Vagina (tissue), 2 donors: ENCODE measurements at regions not wholly inside any gene's neighbourhood (a gene's known extent, or its start where the extent isn't known, plus 50 kb on each side); places are given as distances from the start of the nearest gene placed in this dataset.

Source experiments
- DNase-seq, 2 donors: peaks; one replicate each; pipeline ENCODE4 v3.0.0-alpha.2; 2017; ENCODE audit errors: extremely low spot score in 2 of 2
- H3K27ac ChIP-seq: fragments of 200-600 bp; sonication (generic); one replicate; pipeline ENCODE4 v1.5.1; 2019
- H3K27me3 ChIP-seq: fragments of 200-600 bp; sonication (generic); one replicate; pipeline ENCODE4 v1.5.1; 2019
- H3K36me3 ChIP-seq, 2 donors: fragments of 200-600 bp; sonication (generic); one replicate each; pipeline ENCODE4 v1.5.1; 2017 to 2019
- H3K4me1 ChIP-seq: fragments of 200-600 bp; sonication (generic); one replicate; pipeline ENCODE4 v1.5.1; 2019
- H3K4me3 ChIP-seq, 2 donors: fragments of 200-600 bp; sonication (generic); 1 replicate in 1 of 2; 2 replicates in 1 of 2; pipeline ENCODE4 v1.5.1; 2016 to 2019
- H3K9me3 ChIP-seq: fragments of 200-600 bp; sonication (generic); one replicate; pipeline ENCODE4 v1.5.1; 2019
- CTCF ChIP-seq, 3 experiments: fragments of 450-650 bp in 2 of 3; fragments of 200-600 bp in 1 of 3; sonication (generic) in 1 of 3; IDR thresholded peaks; one replicate each; pipeline ENCODE4 v1.5.1; 2017 to 2019; ENCODE audit warnings: antibody characterized with exemption in 3 of 3, mild to moderate bottlenecking in 2 of 3, moderate library complexity in 2 of 3
- POLR2A ChIP-seq, 2 donors: fragments of 450-650 bp; IDR thresholded peaks; one replicate each; pipeline ENCODE4 v1.6.1; 2017; ENCODE audit warnings: antibody characterized with exemption in 2 of 2, mild to moderate bottlenecking in 2 of 2, moderate library complexity in 2 of 2
- POLR2AphosphoS5 ChIP-seq, 2 donors: sonication (generic); formaldehyde crosslinking; IDR thresholded peaks; one replicate each; pipeline ENCODE4 v1.9.0; 2017; ENCODE audit warnings: antibody characterized with exemption in 2 of 2, mild to moderate bottlenecking in 2 of 2, low read depth in 1 of 2; ENCODE audit not compliant: insufficient read depth in 1 of 2
- intact Hi-C: fragments of 100-400 bp; cut with DNase I; formaldehyde crosslinking; loops from one replicate; pipeline ENCODE4 v1.15.1; 2023

- Histone ChIP-seq H3K9me3 (no peaks in the 10 kb centered on the region), H3K4me1 (no peaks in the 10 kb centered on the region), H3K27ac (no peak overlapping the region), H3K36me3 (no peaks in the 10 kb centered on the region), H3K27me3 (no peaks in the 10 kb centered on the region), H3K4me3 (no peak overlapping the region)
- no peak for DNase-seq
- no peak for TF ChIP-seq POLR2A (IDR thresholded peaks at IDR 0.05)
- no peak for TF ChIP-seq POLR2AphosphoS5 (IDR thresholded peaks at IDR 0.05; ENCODE audit: insufficient read depth in 1 of 2, low read depth in 1 of 2)
- TF ChIP-seq CTCF (IDR thresholded peaks at IDR 0.05): no peak
- intact Hi-C loops: no loop called here
Measured at GRCh38 chr6:23245572-23245971, 676.2 kb downstream of the HDGFL1 start.

- no peaks in the 10 kb centered on the region for H3K36me3 ChIP-seq
- H3K4me3 ChIP-seq: no peak overlapping the region
- no peak for DNase-seq
- intact Hi-C loops: no loop called here
- H3K27me3 ChIP-seq: no peaks in the 10 kb centered on the region
- TF ChIP-seq CTCF (IDR thresholded peaks at IDR 0.05) (no peak), POLR2A (IDR thresholded peaks at IDR 0.05) (no peak)
- no peaks in the 10 kb centered on the region for H3K9me3 ChIP-seq
- H3K4me1 ChIP-seq: no peaks in the 10 kb centered on the region
- no peak overlapping the region for H3K27ac ChIP-seq
Measured at GRCh38 chr6:23246896-23247295, 677.5 kb downstream of the HDGFL1 start.

- TF ChIP-seq CTCF (IDR thresholded peaks at IDR 0.05) (no peak), POLR2A (IDR thresholded peaks at IDR 0.05) (no peak), POLR2AphosphoS5 (IDR thresholded peaks at IDR 0.05; ENCODE audit: insufficient read depth in 1 of 2, low read depth in 1 of 2) (no peak)
- Histone ChIP-seq H3K9me3 (no peaks in the 10 kb centered on the region), H3K36me3 (no peaks in the 10 kb centered on the region), H3K4me1 (no peaks in the 10 kb centered on the region), H3K27me3 (no peaks in the 10 kb centered on the region), H3K4me3 (no peak overlapping the region), H3K27ac (no peak overlapping the region)
- DNase-seq: no peak
- intact Hi-C loops: no loop called here
Measured at GRCh38 chr6:23250556-23250955, 681.2 kb downstream of the HDGFL1 start.

GRCh38 chr6:23262864-23263263 lies 693.5 kb downstream of the HDGFL1 start:
- no peak overlapping the region for H3K27ac ChIP-seq
- no peak for DNase-seq
- H3K27me3 ChIP-seq: no peaks in the 10 kb centered on the region
- TF ChIP-seq POLR2A (IDR thresholded peaks at IDR 0.05) (no peak), CTCF (IDR thresholded peaks at IDR 0.05) (no peak), POLR2AphosphoS5 (IDR thresholded peaks at IDR 0.05; ENCODE audit: insufficient read depth in 1 of 2, low read depth in 1 of 2) (no peak)
- H3K4me3 ChIP-seq: no peak overlapping the region
- no peaks in the 10 kb centered on the region for H3K4me1 ChIP-seq
- intact Hi-C loops: no loop called here
- no peaks in the 10 kb centered on the region for H3K9me3 ChIP-seq
- H3K36me3 ChIP-seq: no peaks in the 10 kb centered on the region

- no peak for DNase-seq
- Histone ChIP-seq H3K4me1 (no peaks in the 10 kb centered on the region), H3K27me3 (no peaks in the 10 kb centered on the region), H3K27ac (no peak overlapping the region), H3K4me3 (no peak overlapping the region), H3K36me3 (no peaks in the 10 kb centered on the region), H3K9me3 (no peaks in the 10 kb centered on the region)
- TF ChIP-seq POLR2AphosphoS5 (IDR thresholded peaks at IDR 0.05; ENCODE audit: insufficient read depth in 1 of 2, low read depth in 1 of 2): no peak
- no peak for TF ChIP-seq CTCF (IDR thresholded peaks at IDR 0.05)
- no peak for TF ChIP-seq POLR2A (IDR thresholded peaks at IDR 0.05)
- intact Hi-C loops: no loop called here
Measured at GRCh38 chr6:23265270-23265669, 695.9 kb downstream of the HDGFL1 start.
